ENCODE measurements at regions not wholly inside any gene's neighbourhood (a gene's known extent, or its start where the extent isn't known, plus 50 kb on each side); places are given as distances from the start of the nearest gene placed in this dataset.
"Not testable (repeated sequence)": the region's sequence is repeated elsewhere in the genome, so short reads cannot be mapped to it uniquely, and the experiment has no call there.

- no peak for DNase-seq (ENCODE audit: low read depth)
These were observed 747.0 kb downstream of the FAM181B start for GRCh38 chr11:81986556-81987161.

- DNase-seq (ENCODE audit: low read depth) = no peak
These were observed 754.2 kb downstream of the FAM181B start for GRCh38 chr11:81979448-81979847.

- DNase-seq (ENCODE audit: low read depth) = no peak
These were observed 758.3 kb downstream of the FAM181B start for GRCh38 chr11:81975261-81975900.

GRCh38 chr11:81970886-81971285 lies 762.8 kb downstream of the FAM181B start:
- no peak for DNase-seq (ENCODE audit: low read depth)

GRCh38 chr11:81967242-81967641 lies 766.4 kb downstream of the FAM181B start:
- DNase-seq (ENCODE audit: low read depth) = no peak

DNA sequence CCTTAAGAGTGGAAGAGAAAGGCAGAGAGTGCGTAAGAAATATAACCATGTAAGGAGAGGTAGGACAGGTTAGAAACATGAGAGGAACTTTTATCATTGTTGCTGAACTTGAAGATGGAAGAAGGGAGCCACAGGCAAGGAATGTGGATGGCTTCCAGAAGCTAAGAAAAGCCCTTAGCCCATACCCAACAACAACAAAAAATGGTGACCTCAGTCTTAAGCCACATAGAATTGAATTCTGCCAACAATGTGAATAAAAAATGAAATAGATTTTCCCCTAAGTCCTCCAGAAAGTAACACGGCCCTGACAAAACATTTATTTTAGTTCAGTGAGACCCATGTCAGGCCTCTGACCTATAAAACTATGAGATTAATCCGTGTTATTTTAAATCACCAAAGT lies 767.3 kb downstream of the FAM181B start:
- no peak for DNase-seq (ENCODE audit: low read depth)

- DNase-seq (ENCODE audit: low read depth) = no peak
These were observed 770.6 kb downstream of the FAM181B start for GRCh38 chr11:81963018-81963417.

DNA sequence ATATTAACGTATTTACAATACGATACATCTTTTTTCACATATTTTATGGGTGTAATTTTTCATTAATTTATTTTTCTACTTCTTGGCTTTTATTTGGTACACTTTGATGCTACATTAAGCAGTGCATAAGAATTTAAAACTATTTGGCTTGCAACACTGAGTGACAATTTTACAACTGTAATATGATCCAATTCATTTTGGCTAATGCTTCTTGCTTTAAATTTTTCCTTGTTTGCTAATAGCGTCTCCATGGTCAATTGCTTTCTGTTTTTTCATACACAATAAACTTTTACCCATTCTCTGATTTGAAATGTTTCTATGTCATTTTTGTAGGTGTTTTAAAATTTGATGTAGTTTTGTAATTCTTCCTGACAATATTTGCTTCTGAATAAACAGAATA lies 773.2 kb downstream of the FAM181B start:
- no peak for DNase-seq (ENCODE audit: low read depth)

DNA sequence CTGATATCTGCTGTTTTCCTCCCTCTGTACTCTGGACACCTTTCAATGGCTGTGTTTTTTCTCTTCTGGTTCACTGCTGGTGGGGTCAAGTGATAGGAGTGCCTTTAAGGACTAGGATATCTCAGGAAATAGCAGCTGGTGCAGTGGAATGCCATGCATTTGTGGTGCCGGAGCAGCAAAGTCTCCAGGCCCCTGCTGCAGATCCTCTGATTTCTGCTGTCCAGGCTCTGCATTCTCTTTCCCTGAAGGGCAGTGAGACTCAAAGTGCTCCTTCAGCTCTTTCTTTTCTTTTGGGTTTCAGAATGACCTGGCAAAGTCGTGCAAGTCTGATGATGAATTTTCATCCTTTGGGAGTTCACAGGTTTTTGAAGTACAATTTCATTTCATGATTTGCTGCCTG lies 774.3 kb downstream of the FAM181B start:
- no peak for DNase-seq (ENCODE audit: low read depth)

GRCh38 chr11:81954301-81954700 lies 779.4 kb downstream of the FAM181B start:
- not testable (repeated sequence) for DNase-seq (ENCODE audit: low read depth)

GRCh38 chr11:81946831-81947230 lies 786.8 kb downstream of the FAM181B start:
- no peak for DNase-seq (ENCODE audit: low read depth)

GRCh38 chr11:81942646-81943045 lies 791.0 kb downstream of the FAM181B start:
- DNase-seq (ENCODE audit: low read depth) = peak; percentile 24

GRCh38 chr11:81941998-81942397 lies 791.7 kb downstream of the FAM181B start:
- no peak for DNase-seq (ENCODE audit: low read depth)

DNA sequence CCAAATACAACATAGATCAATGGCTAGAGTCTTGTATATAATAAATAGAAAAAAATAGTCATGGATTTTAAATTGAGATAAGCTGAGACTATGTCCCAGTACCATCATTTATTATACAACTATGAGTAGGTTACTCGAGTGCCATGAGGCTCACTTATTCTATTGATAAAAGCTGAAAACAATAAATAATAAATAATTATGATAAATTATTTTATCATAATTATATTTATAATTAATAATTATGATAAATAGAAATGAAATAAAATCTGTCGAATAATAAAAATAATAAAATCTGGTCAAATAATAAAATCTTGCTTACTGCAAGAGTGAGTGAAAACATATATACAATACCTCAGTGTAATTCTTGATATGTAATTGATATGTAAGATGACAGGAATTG lies 801.4 kb downstream of the FAM181B start:
- no peak for DNase-seq (ENCODE audit: low read depth)

DNA sequence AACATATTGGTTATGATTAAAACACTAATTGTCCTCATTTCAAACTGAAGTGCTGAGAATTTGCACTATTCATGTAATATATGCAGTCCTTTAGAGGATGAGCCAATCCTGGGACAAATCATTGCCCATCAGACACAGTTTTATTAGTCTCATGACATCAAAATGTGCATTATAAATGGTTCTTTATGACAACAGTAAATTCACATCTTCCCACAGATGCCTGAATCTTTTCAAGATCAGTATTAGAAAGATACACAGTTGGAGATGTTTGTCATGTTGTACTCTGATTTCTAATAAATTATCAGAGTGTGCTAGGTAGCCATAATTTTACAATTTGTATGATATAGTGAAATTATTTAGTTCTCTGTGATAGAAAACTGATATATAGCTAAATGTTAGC lies 813.5 kb downstream of the FAM181B start:
- DNase-seq (ENCODE audit: low read depth) = no peak

GRCh38 chr11:81916451-81916850 lies 817.2 kb downstream of the FAM181B start:
- DNase-seq (ENCODE audit: low read depth) = no peak

DNA sequence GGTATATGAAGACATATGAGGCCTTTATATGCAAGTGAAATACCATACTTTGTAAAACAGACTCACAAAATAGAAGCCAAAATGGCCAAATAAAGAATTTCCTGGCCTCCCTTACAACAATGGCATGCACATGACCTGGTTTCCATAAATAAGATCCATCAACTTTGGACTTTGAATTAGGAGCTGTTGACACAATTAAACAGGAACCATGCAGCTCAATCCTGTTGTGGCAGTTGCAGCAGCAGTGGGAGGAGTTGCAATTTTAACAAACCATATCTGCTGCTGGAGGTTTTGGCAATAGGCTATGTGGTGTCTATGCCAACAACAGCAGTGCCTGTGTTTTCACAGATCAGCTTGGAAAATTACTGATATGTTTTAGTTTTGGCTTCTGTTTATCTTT lies 818.6 kb downstream of the FAM181B start:
- no peak for DNase-seq (ENCODE audit: low read depth)

DNA sequence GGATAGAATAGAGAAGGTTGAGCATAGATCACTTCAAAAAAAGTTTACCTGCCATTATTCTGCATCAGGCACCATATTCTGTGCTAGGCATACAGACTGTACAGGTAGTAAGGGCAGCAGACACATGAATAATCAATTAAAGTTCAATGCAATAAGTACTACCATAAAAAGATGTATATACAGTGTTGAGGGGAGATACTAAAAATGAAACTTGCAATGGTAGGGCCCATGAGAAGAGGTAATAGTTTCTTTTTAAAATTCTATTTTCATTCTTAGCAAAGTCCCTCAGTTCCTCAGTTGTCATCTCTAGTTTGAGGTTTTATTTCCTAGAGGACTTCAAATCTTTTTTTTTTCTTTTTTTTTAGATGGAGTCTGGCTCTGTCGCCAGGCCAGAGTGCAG lies 819.9 kb downstream of the FAM181B start:
- DNase-seq (ENCODE audit: low read depth) = no peak

- DNase-seq (ENCODE audit: low read depth) = no peak
These were observed 825.7 kb downstream of the FAM181B start for GRCh38 chr11:81907996-81908395.

DNA sequence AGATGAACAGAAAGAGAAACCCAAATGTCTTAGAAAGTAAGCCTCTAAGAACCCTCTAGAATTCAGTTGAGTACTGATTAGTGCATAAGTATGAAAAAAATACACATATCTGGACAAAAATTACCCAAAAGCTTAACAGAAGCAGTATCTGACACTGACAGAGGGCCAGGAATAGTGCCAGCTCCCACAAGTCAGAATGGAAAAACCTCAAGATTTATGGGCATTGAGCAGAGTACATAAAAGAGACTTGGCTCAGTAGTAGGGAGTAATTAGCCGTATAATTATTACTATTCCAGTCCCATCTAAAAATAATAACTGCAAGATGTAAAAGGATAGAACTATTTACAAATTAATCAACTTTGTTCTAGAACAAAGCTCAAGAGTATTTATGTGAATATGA lies 834.5 kb downstream of the FAM181B start:
- DNase-seq (ENCODE audit: low read depth) = no peak

GRCh38 chr11:81897639-81898038 lies 836.0 kb downstream of the FAM181B start:
- no peak for DNase-seq (ENCODE audit: low read depth)

DNA sequence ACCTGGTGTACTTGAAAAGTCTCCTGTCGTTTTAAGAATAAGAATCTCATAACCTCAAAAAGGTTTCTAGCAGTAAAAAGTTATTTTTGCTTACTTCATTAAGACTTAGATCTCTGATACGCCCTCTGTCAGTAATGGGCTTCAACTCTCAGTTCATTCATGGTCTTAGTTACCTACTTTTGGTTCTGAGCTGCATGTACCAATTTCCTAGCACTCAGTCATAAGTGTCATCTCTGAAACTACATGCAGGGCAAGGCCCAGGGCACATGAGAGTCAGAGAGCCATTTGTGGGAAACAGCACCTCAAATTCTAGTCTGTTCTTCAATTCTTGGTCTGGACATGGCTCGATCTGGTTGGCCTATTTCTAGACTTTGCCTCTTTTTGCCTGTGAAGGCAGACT lies 838.4 kb downstream of the FAM181B start:
- no peak for DNase-seq (ENCODE audit: low read depth)

DNA sequence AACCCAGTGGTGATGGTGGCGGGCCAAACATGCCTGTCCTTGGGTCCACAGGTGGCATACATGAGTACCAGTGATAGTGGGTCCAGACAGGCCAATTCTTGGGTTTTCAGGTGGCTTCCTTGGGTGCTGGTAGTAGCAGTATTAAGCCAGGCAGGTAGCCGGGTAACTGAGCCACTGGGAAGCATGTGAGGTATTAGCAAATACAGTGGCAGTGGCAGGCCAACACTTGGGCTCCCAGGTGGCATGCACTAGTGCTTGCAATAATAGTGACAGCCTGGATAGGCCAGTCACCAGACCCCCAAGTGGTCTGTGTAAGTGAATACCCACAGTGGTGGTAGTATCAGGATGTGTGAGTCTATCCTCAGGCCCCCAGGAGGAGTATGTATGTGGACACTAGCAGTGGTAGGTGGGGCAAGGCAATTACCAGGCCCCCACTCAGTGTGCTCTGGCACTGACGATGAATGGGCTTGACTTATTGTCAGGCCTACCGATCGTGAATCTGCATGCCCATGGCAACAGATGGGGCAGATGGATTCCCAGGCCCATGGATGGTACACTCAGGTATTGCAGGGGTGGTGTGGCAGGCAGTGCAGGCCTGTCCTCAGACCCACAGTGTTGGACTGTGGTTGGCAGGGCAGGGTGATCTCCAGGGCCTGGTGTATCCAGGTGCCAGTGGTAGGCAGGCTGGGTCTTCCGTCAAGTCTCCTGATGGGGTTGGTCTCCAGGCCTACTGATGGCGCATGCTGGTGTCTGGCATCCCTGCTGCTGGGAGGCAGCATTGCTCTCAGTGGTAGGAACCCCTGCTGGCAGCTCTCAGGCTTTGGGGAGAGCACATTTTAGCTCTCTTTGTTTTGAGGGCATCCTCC lies 840.7 kb downstream of the FAM181B start:
- no peak for DNase-seq (ENCODE audit: low read depth)

Measured in CMK (cell line).